ENCODE measurements at regions not wholly inside any gene's neighbourhood (a gene's known extent, or its start where the extent isn't known, plus 50 kb on each side); places are given as distances from the start of the nearest gene placed in this dataset.
"Not testable (repeated sequence)": the region's sequence is repeated elsewhere in the genome, so short reads cannot be mapped to it uniquely, and the experiment has no call there.

DNA sequence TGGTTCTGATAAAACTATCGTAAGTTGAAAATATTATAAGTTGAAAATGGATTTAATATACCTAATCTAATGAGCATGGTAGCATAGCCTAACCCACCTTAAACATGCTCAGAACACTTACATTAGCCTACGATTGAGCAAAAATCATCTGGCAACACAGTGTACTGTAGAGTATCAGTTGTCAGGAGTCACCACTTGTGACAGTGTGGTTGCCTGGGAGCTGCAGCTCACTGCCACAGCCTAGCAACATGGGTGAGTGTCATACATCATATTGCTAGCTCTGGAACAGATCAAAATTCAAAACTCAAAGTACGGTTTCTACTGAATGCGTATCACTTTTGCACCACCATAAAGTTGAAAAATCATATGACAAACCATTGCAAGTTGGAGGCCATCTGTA, 203.5 kb downstream of the ATXN7L3B start:
- Histone ChIP-seq H3K9ac (ENCODE audit: low read length) (no peak overlapping the region), H3K4me1 (ENCODE audit: low read length) (no peaks in the 10 kb centered on the region), H2AFZ (ENCODE audit: low read length) (no peak overlapping the region), H3K27me3 (ENCODE audit: low read length) (no peaks in the 10 kb centered on the region), H3K9me2 (replicated peaks; ENCODE audit: insufficient read depth, low read length) (no peaks in the 10 kb centered on the region), H4K20me1 (ENCODE audit: insufficient read depth, low read depth, low read length) (no peaks in the 10 kb centered on the region), H3K4me3 (ENCODE audit: low read length) (no peak overlapping the region), H3K4me2 (ENCODE audit: low read depth, low read length, poor library complexity, severe bottlenecking) (no peak overlapping the region), H3K27ac (ENCODE audit: low read length) (no peak overlapping the region), H3K9me3 (ENCODE audit: low read length) (no peaks in the 10 kb centered on the region), H3K79me2 (ENCODE audit: low read length) (no peaks in the 10 kb centered on the region), H3K36me3 (ENCODE audit: insufficient read depth, low read length) (no peaks in the 10 kb centered on the region)
- no peak for DNase-seq

DNA sequence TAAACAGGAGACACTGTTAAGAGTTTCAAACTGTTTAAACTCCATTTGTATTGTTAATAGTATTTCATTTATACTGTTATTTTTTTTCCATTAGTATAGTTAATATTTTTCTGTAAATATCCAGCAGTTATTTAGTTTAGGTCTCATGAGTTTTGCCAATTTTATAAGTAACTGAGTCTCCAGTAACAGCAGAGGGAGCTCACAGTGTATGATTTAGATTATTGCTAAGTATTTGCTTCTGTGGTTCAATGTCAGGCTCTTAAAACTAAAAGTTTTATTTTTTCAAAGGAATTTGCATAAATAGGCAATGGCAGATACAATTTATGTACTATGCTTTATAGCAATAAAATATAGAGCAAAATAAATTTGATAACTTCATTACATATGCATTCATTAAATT, 209.7 kb downstream of the ATXN7L3B start:
- Histone ChIP-seq H3K4me3 (ENCODE audit: low read length) (no peak overlapping the region), H3K9me3 (ENCODE audit: low read length) (no peaks in the 10 kb centered on the region), H3K4me1 (ENCODE audit: low read length) (no peaks in the 10 kb centered on the region), H2AFZ (ENCODE audit: low read length) (no peak overlapping the region), H3K9me2 (replicated peaks; ENCODE audit: insufficient read depth, low read length) (no peaks in the 10 kb centered on the region), H3K4me2 (ENCODE audit: low read depth, low read length, poor library complexity, severe bottlenecking) (no peak overlapping the region), H3K27me3 (ENCODE audit: low read length) (no peaks in the 10 kb centered on the region), H3K27ac (ENCODE audit: low read length) (no peak overlapping the region), H3K9ac (ENCODE audit: low read length) (no peak overlapping the region), H4K20me1 (ENCODE audit: insufficient read depth, low read depth, low read length) (no peaks in the 10 kb centered on the region), H3K36me3 (ENCODE audit: insufficient read depth, low read length) (no peaks in the 10 kb centered on the region), H3K79me2 (ENCODE audit: low read length) (no peaks in the 10 kb centered on the region)
- peak; percentile 42 for DNase-seq

DNA sequence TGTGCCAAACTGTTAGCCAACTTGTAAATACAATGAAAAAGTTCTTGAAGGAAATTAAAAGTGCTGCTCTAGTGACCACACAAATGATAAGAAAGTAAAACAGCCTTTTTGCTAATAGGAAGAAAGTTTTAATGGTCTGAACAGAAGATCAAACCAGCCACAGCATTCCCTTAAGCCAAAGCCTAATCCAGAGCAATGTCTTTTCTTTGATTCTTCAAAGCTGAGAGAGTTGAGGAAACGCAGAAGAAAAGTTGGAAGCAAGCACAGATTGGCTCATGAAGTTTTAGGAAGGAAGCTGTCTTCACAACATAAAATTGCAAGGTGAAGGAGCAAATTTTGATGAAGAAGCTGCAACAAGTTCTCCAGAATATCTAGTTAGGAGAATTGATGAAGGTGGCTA, 213.8 kb downstream of the ATXN7L3B start:
- Histone ChIP-seq H3K27me3 (ENCODE audit: low read length) (no peaks in the 10 kb centered on the region), H3K4me1 (ENCODE audit: low read length) (no peaks in the 10 kb centered on the region), H3K36me3 (ENCODE audit: insufficient read depth, low read length) (no peaks in the 10 kb centered on the region), H3K27ac (ENCODE audit: low read length) (no peak overlapping the region), H3K79me2 (ENCODE audit: low read length) (no peaks in the 10 kb centered on the region), H3K9me2 (replicated peaks; ENCODE audit: insufficient read depth, low read length) (no peaks in the 10 kb centered on the region), H3K9ac (ENCODE audit: low read length) (no peak overlapping the region), H2AFZ (ENCODE audit: low read length) (no peak overlapping the region), H3K4me2 (ENCODE audit: low read depth, low read length, poor library complexity, severe bottlenecking) (no peak overlapping the region), H3K9me3 (ENCODE audit: low read length) (no peaks in the 10 kb centered on the region), H3K4me3 (ENCODE audit: low read length) (no peak overlapping the region), H4K20me1 (ENCODE audit: insufficient read depth, low read depth, low read length) (no peaks in the 10 kb centered on the region)
- no peak for DNase-seq

DNA sequence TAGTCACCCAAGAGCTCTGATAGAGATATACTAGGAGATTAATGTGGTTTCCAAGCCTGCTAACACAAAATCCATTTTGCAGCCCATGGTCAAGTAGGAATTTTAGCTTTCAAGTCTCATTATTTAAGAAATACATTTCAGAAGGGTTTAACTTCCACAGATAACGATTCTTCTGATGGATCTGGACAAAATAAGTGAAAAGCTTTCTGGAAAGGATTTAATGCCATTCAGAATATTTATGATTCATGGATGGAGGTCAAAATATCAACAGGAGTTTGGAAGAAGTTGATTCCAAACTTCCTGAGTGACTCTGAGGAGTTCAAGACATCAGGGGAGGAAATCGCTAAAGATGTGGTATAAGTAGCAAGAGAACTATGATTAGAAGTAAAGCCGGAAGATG, 214.6 kb downstream of the ATXN7L3B start:
- H4K20me1 ChIP-seq (ENCODE audit: insufficient read depth, low read depth, low read length): no peaks in the 10 kb centered on the region
- H3K79me2 ChIP-seq (ENCODE audit: low read length): no peaks in the 10 kb centered on the region
- H3K9ac ChIP-seq (ENCODE audit: low read length): no peak overlapping the region
- no peaks in the 10 kb centered on the region for H3K9me3 ChIP-seq (ENCODE audit: low read length)
- H3K4me1 ChIP-seq (ENCODE audit: low read length): no peaks in the 10 kb centered on the region
- no peaks in the 10 kb centered on the region for H3K9me2 ChIP-seq (replicated peaks; ENCODE audit: insufficient read depth, low read length)
- no peak overlapping the region for H3K27ac ChIP-seq (ENCODE audit: low read length)
- H3K4me2 ChIP-seq (ENCODE audit: low read depth, low read length, poor library complexity, severe bottlenecking): no peak overlapping the region
- no peaks in the 10 kb centered on the region for H3K27me3 ChIP-seq (ENCODE audit: low read length)
- no peak overlapping the region for H2AFZ ChIP-seq (ENCODE audit: low read length)
- no peak for DNase-seq
- H3K4me3 ChIP-seq (ENCODE audit: low read length): no peak overlapping the region
- no peaks in the 10 kb centered on the region for H3K36me3 ChIP-seq (ENCODE audit: insufficient read depth, low read length)

DNA sequence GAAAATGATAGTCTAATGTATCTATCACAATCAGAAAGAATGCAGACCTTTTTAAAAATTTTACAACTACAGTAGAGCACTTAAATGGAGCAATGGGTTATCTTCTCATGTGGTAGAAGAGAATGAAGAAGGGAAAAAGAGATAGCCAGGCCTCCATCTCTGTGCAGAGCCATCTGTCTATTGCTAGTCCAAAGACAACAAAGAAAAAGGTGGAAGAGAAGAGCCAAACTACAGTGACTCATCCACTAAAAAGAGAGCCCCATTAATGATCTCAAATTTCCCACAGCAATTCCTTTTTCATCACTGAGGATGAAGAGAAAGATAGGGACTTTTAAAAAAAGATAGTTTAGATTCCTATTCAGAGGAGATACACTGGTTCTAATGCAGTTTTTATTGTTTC, 232.9 kb downstream of the ATXN7L3B start:
- Histone ChIP-seq H3K4me2 (ENCODE audit: low read depth, low read length, poor library complexity, severe bottlenecking) (no peak overlapping the region), H3K9me2 (replicated peaks; ENCODE audit: insufficient read depth, low read length) (no peaks in the 10 kb centered on the region), H3K9ac (ENCODE audit: low read length) (no peak overlapping the region), H3K4me3 (ENCODE audit: low read length) (no peak overlapping the region), H3K4me1 (ENCODE audit: low read length) (no peaks in the 10 kb centered on the region), H3K79me2 (ENCODE audit: low read length) (no peaks in the 10 kb centered on the region), H3K36me3 (ENCODE audit: insufficient read depth, low read length) (no peaks in the 10 kb centered on the region), H2AFZ (ENCODE audit: low read length) (no peak overlapping the region), H3K27ac (ENCODE audit: low read length) (no peak overlapping the region), H3K9me3 (ENCODE audit: low read length) (no peaks in the 10 kb centered on the region), H3K27me3 (ENCODE audit: low read length) (no peaks in the 10 kb centered on the region), H4K20me1 (ENCODE audit: insufficient read depth, low read depth, low read length) (no peaks in the 10 kb centered on the region)
- DNase-seq: no peak

DNA sequence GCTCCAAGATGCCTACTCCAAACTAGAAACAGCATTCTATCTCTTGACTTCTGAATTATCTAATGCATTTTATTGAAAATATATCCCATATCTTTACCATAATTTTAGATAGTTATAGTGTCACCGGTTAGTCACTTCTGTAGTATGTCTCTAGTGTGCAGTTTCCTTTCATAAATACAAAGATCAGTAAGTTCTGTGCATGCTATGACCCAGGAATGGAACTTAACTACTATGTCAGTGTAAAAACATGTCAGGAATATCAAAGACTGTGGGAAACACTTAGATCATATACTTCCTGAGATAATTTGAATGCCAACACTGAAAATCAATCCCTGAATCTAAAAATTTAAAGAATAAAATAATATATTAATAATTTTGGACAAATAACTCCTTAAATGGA, 237.6 kb downstream of the ATXN7L3B start:
- H3K4me1 ChIP-seq (ENCODE audit: low read length): peaks cover 12% of the 10 kb centered on the region
- H4K20me1 ChIP-seq (ENCODE audit: insufficient read depth, low read depth, low read length): no peaks in the 10 kb centered on the region
- H3K9ac ChIP-seq (ENCODE audit: low read length): no peak overlapping the region
- no peak overlapping the region for H2AFZ ChIP-seq (ENCODE audit: low read length)
- no peak overlapping the region for H3K27ac ChIP-seq (ENCODE audit: low read length)
- H3K4me2 ChIP-seq (ENCODE audit: low read depth, low read length, poor library complexity, severe bottlenecking): no peak overlapping the region
- H3K9me2 ChIP-seq (replicated peaks; ENCODE audit: insufficient read depth, low read length): no peaks in the 10 kb centered on the region
- H3K79me2 ChIP-seq (ENCODE audit: low read length): no peaks in the 10 kb centered on the region
- H3K9me3 ChIP-seq (ENCODE audit: low read length): no peaks in the 10 kb centered on the region
- no peak overlapping the region for H3K4me3 ChIP-seq (ENCODE audit: low read length)
- no peaks in the 10 kb centered on the region for H3K27me3 ChIP-seq (ENCODE audit: low read length)
- no peak for DNase-seq
- H3K36me3 ChIP-seq (ENCODE audit: insufficient read depth, low read length): no peaks in the 10 kb centered on the region

DNA sequence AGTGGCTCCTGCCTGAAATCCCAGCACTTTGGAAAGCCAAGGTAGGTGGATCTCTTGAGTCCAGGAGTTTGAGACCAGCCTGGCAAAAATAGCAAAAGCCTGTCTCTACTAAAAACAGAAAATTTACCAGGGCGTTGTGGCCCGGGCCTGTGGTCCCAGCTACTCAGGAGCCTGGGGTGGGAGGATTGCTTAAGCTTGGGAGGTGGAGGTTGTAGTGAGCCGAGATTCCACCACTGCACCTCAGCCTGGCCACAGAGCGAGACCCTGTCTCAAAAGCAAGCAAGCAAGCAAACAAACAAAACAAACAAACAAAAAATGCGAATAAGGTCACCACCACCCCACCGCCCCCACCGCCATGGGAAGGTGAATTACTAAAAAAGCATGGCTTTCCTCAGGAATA, 238.7 kb downstream of the ATXN7L3B start:
- no peaks in the 10 kb centered on the region for H3K27me3 ChIP-seq (ENCODE audit: low read length)
- H3K36me3 ChIP-seq (ENCODE audit: insufficient read depth, low read length): no peaks in the 10 kb centered on the region
- H3K4me1 ChIP-seq (ENCODE audit: low read length): peaks cover 12% of the 10 kb centered on the region
- H3K4me2 ChIP-seq (ENCODE audit: low read depth, low read length, poor library complexity, severe bottlenecking): no peak overlapping the region
- H3K4me3 ChIP-seq (ENCODE audit: low read length): no peak overlapping the region
- H4K20me1 ChIP-seq (ENCODE audit: insufficient read depth, low read depth, low read length): no peaks in the 10 kb centered on the region
- H3K79me2 ChIP-seq (ENCODE audit: low read length): no peaks in the 10 kb centered on the region
- no peak overlapping the region for H3K27ac ChIP-seq (ENCODE audit: low read length)
- H3K9me2 ChIP-seq (replicated peaks; ENCODE audit: insufficient read depth, low read length): no peaks in the 10 kb centered on the region
- no peak for DNase-seq
- H2AFZ ChIP-seq (ENCODE audit: low read length): no peak overlapping the region
- H3K9me3 ChIP-seq (ENCODE audit: low read length): no peaks in the 10 kb centered on the region
- no peak overlapping the region for H3K9ac ChIP-seq (ENCODE audit: low read length)

DNA sequence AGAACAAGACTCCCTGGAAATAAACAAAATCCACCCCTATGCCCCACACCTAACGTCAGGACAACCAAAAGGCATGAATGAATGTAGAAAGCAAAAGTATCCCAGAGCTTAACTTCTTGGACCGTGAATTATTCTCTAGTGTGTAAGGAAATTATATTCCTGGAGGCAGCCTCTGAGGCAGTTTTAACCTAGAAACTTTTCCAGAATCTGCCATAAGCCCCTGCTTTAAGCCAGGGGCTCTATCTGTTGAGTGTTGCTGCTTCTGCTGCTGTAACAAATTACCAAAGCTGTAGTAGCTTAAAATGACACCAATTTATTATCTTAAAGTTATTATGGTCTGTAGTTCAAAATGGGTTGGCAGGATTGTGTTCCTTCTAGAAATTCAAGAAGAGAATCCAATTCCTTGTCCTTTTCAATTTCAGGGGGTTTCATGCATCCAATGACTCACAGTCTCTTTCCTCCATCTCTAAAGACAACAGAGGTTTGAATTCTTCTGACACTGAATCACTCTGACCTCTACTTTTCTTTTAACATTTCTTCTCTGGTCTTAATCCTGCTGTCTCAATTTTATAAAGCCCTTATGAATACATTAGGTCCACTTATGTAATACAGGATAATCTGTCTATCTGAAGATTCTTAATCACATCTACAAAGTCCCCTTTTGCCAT, 242.7 kb downstream of the ATXN7L3B start:
- H4K20me1 ChIP-seq (ENCODE audit: insufficient read depth, low read depth, low read length): no peaks in the 10 kb centered on the region
- H2AFZ ChIP-seq (ENCODE audit: low read length): no peak overlapping the region
- no peaks in the 10 kb centered on the region for H3K27me3 ChIP-seq (ENCODE audit: low read length)
- H3K4me3 ChIP-seq (ENCODE audit: low read length): no peak overlapping the region
- H3K27ac ChIP-seq (ENCODE audit: low read length): no peak overlapping the region
- no peaks in the 10 kb centered on the region for H3K9me2 ChIP-seq (replicated peaks; ENCODE audit: insufficient read depth, low read length)
- no peaks in the 10 kb centered on the region for H3K9me3 ChIP-seq (ENCODE audit: low read length)
- no peak overlapping the region for H3K9ac ChIP-seq (ENCODE audit: low read length)
- DNase-seq: no peak
- no peaks in the 10 kb centered on the region for H3K79me2 ChIP-seq (ENCODE audit: low read length)
- no peaks in the 10 kb centered on the region for H3K36me3 ChIP-seq (ENCODE audit: insufficient read depth, low read length)
- H3K4me1 ChIP-seq (ENCODE audit: low read length): peaks cover 12% of the 10 kb centered on the region
- no peak overlapping the region for H3K4me2 ChIP-seq (ENCODE audit: low read depth, low read length, poor library complexity, severe bottlenecking)

DNA sequence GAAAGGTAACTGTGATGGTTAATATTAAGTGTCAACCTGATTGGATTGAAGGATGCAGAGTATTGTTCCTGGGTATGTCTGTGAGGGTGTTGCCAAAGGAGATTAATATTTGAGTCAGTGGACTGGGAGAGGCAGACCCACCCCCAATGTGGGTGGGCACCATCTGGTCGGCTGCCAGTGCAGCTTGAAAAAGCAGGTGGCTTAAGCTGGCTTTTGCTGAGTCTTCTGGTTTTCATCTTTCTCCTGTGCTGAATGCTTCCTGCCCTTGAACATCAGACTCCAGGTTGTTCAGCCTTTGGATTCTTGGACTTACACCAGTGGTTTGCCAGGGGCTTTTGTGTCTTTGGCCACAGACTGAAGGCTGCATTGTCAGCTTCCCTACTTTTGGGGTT, 243.2 kb downstream of the ATXN7L3B start:
- H3K9ac ChIP-seq (ENCODE audit: low read length); H3K79me2 ChIP-seq (ENCODE audit: low read length); H3K9me2 ChIP-seq (replicated peaks; ENCODE audit: insufficient read depth, low read length); H3K4me2 ChIP-seq (ENCODE audit: low read depth, low read length, poor library complexity, severe bottlenecking); H3K9me3 ChIP-seq (ENCODE audit: low read length); H3K4me3 ChIP-seq (ENCODE audit: low read length); H2AFZ ChIP-seq (ENCODE audit: low read length); DNase-seq; H4K20me1 ChIP-seq (ENCODE audit: insufficient read depth, low read depth, low read length); H3K27me3 ChIP-seq (ENCODE audit: low read length); H3K27ac ChIP-seq (ENCODE audit: low read length); H3K36me3 ChIP-seq (ENCODE audit: insufficient read depth, low read length): not testable (repeated sequence)
- peaks cover 12% of the 10 kb centered on the region for H3K4me1 ChIP-seq (ENCODE audit: low read length)

Data from Karpas-422 (cell line).